Tibial nerve (tissue), 4 donors: ENCODE measurements at regions not wholly inside any gene's neighbourhood (a gene's known extent, or its start where the extent isn't known, plus 50 kb on each side); places are given as distances from the start of the nearest gene placed in this dataset.

Experiments used
- DNase-seq, 2 donors: peaks; one replicate each; pipeline ENCODE4 v3.0.0-alpha.2; 2019; ENCODE audit warnings: low spot score in 2 of 2
- H3K27ac ChIP-seq, 4 donors: fragments of 200-600 bp; sonication (generic) in 3 of 4; one replicate each; pipeline ENCODE4 v1.5.1; 2017 to 2019; ENCODE audit warnings: mild to moderate bottlenecking in 1 of 4
- H3K27me3 ChIP-seq, 2 donors: fragments of 200-600 bp; sonication (generic) in 1 of 2; one replicate each; pipeline versions ENCODE4 v1.5.1 to v1.6.0; 2017 to 2019
- H3K36me3 ChIP-seq, 3 donors: fragments of 200-600 bp; sonication (generic); one replicate each; pipeline ENCODE4 v1.5.1; 2018 to 2019
- H3K4me1 ChIP-seq, 4 donors: fragments of 200-600 bp; sonication (generic) in 3 of 4; one replicate each; pipeline ENCODE4 v1.5.1; 2017 to 2019
- H3K4me3 ChIP-seq, 4 donors: fragments of 200-600 bp; sonication (generic) in 3 of 4; one replicate each; pipeline ENCODE4 v1.5.1; 2017 to 2019; ENCODE audit warnings: mild to moderate bottlenecking in 1 of 4, moderate library complexity in 1 of 4
- H3K9me3 ChIP-seq, 4 donors: fragments of 200-600 bp; sonication (generic) in 3 of 4; one replicate each; pipeline ENCODE4 v1.5.1; 2017 to 2019
- CTCF ChIP-seq, 5 experiments: fragments of 200-600 bp in 3 of 5; fragments of 450-650 bp in 2 of 5; sonication (generic) in 3 of 5; IDR thresholded peaks; one replicate each; pipeline ENCODE4 v1.5.1; 2016 to 2019; ENCODE audit warnings: antibody characterized with exemption in 5 of 5, mild to moderate bottlenecking in 3 of 5, moderate library complexity in 2 of 5
- EP300 ChIP-seq, 2 donors: sonication (generic); formaldehyde crosslinking; IDR thresholded peaks; one replicate each; pipeline ENCODE4 v1.6.1; 2017; ENCODE audit warnings: antibody characterized with exemption in 2 of 2, mild to moderate bottlenecking in 1 of 2
- POLR2A ChIP-seq, 2 donors: fragments of 450-650 bp; IDR thresholded peaks; one replicate each; pipeline ENCODE4 v1.6.1; 2017; ENCODE audit warnings: antibody characterized with exemption in 2 of 2, mild to moderate bottlenecking in 2 of 2, moderate library complexity in 2 of 2
- WGBS, 2 donors: methylation state at CpG; one replicate each; pipeline ENCODE4 v1.1.5; 2018; 5-methylcytosine and 5-hydroxymethylcytosine counted together

GRCh38 chr16:63925221-63925620 lies 1196.6 kb downstream of the CDH11 start:
- Histone ChIP-seq H3K36me3 (no peaks in the 10 kb centered on the region), H3K4me1 (no peaks in the 10 kb centered on the region), H3K27ac (no peak overlapping the region), H3K27me3 (no peaks in the 10 kb centered on the region), H3K9me3 (no peaks in the 10 kb centered on the region), H3K4me3 (no peak overlapping the region)
- TF ChIP-seq EP300 (IDR thresholded peaks at IDR 0.05) (no peak), CTCF (IDR thresholded peaks at IDR 0.05) (no peak)
- no peak for DNase-seq
- 79 to 87% methylated on average over 5 of the region's 5 CpGs for WGBS, 2 donors

- Histone ChIP-seq H3K27ac (no peak overlapping the region), H3K36me3 (no peaks in the 10 kb centered on the region), H3K9me3 (no peaks in the 10 kb centered on the region), H3K27me3 (no peaks in the 10 kb centered on the region), H3K4me1 (no peaks in the 10 kb centered on the region), H3K4me3 (no peak overlapping the region)
- DNase-seq = no peak
- TF ChIP-seq EP300 (IDR thresholded peaks at IDR 0.05) = no peak
- no peak for TF ChIP-seq POLR2A (IDR thresholded peaks at IDR 0.05)
- TF ChIP-seq CTCF (IDR thresholded peaks at IDR 0.05) = no peak
These were observed 1199.3 kb downstream of the CDH11 start for GRCh38 chr16:63922560-63922959.

- Histone ChIP-seq H3K27me3 (no peaks in the 10 kb centered on the region), H3K27ac (no peak overlapping the region), H3K4me3 (no peak overlapping the region), H3K9me3 (no peaks in the 10 kb centered on the region), H3K36me3 (no peaks in the 10 kb centered on the region), H3K4me1 (no peaks in the 10 kb centered on the region)
- TF ChIP-seq POLR2A (IDR thresholded peaks at IDR 0.05) (no peak), CTCF (IDR thresholded peaks at IDR 0.05) (no peak), EP300 (IDR thresholded peaks at IDR 0.05) (no peak)
- WGBS, 2 donors = 84 to 86% methylated on average over 3 of the region's 3 CpGs
- no peak for DNase-seq
These were observed 1200.0 kb downstream of the CDH11 start for GRCh38 chr16:63921737-63922295.

- H3K4me1 ChIP-seq = no peaks in the 10 kb centered on the region
- no peak for DNase-seq
- TF ChIP-seq EP300 (IDR thresholded peaks at IDR 0.05) (no peak), CTCF (IDR thresholded peaks at IDR 0.05) (no peak), POLR2A (IDR thresholded peaks at IDR 0.05) (no peak)
- H3K36me3 ChIP-seq = no peaks in the 10 kb centered on the region
- H3K4me3 ChIP-seq = no peak overlapping the region
- H3K27ac ChIP-seq = no peak overlapping the region
- 96 to 97% methylated on average over 1 of the region's 1 CpG for WGBS, 2 donors
- no peaks in the 10 kb centered on the region for H3K27me3 ChIP-seq
- no peaks in the 10 kb centered on the region for H3K9me3 ChIP-seq
These were observed 1208.6 kb downstream of the CDH11 start for GRCh38 chr16:63913290-63913689.

GRCh38 chr16:63907251-63907650 lies 1214.6 kb downstream of the CDH11 start:
- DNase-seq = no peak
- TF ChIP-seq POLR2A (IDR thresholded peaks at IDR 0.05) (no peak), EP300 (IDR thresholded peaks at IDR 0.05) (no peak), CTCF (IDR thresholded peaks at IDR 0.05) (no peak)
- 67 to 76% methylated on average over 2 of the region's 2 CpGs for WGBS, 2 donors
- Histone ChIP-seq H3K4me3 (no peak overlapping the region), H3K36me3 (no peaks in the 10 kb centered on the region), H3K4me1 (no peaks in the 10 kb centered on the region), H3K27ac (no peak overlapping the region), H3K9me3 (no peaks in the 10 kb centered on the region), H3K27me3 (no peaks in the 10 kb centered on the region)
